A549 (cell line): ENCODE measurements at regions not wholly inside any gene's neighbourhood (a gene's known extent, or its start where the extent isn't known, plus 50 kb on each side); places are given as distances from the start of the nearest gene placed in this dataset.

Source experiments
- ATAC-seq, 2 experiments: fragments of 200-7000 bp in 1 of 2; fragments of >200 bp in 1 of 2; cut with Nextera tagmentation in 1 of 2; cut with Tn5 transposase in 1 of 2; 3 replicates each; pipeline versions ENCODE4 v1.8.0 to v1.9.1; 2018 to 2020; ENCODE audit warnings: mild to moderate bottlenecking in 1 of 2, moderate library complexity in 1 of 2
- CTCF ChIA-PET: fragments of 300-600 bp; sonication (Branson Sonifier 250); formaldehyde crosslinking; extraction: SDS; loops from one replicate; lab custom pipeline; 2021; ENCODE audit warnings: antibody characterized with exemption, inconsistent platforms; lab: Yijun Ruan, JAX
- POLR2A ChIA-PET: fragments of 350-600 bp; formaldehyde crosslinking; extraction: SDS; loops from one replicate; lab custom pipeline; 2021; ENCODE audit warnings: antibody characterized with exemption, inconsistent platforms; lab: Yijun Ruan, JAX
- DNase-seq, 2 experiments: peaks; one replicate each; pipeline versions ENCODE4 v3.0.0 to v3.0.0-alpha.2; 2011 to 2016; ENCODE audit warnings: low read depth in 1 of 2, low spot score in 1 of 2
- FAIRE-seq: peaks from 2 replicates; lab custom pipeline; 2011; peaks lifted over from hg19 to GRCh38; lab: Jason Lieb, UNC
- H3K27ac ChIP-seq, 2 experiments: fragments of >200 bp; sonication (Bioruptor Twin); formaldehyde crosslinking; 3 replicates each; pipeline ENCODE4 v1.5.1; 2016 to 2017
- H3K4me1 ChIP-seq: fragments of >200 bp; sonication (Bioruptor Twin); formaldehyde crosslinking; 3 replicates; pipeline ENCODE4 v1.6.1; 2016
- H3K4me2 ChIP-seq: fragments of >200 bp; sonication (Bioruptor Twin); formaldehyde crosslinking; 3 replicates; pipeline ENCODE4 v1.6.1; 2016
- H3K4me3 ChIP-seq: fragments of >200 bp; sonication (Bioruptor Twin); formaldehyde crosslinking; 3 replicates; pipeline ENCODE4 v1.5.1; 2016
- H3K9me3 ChIP-seq: fragments of >200 bp; sonication (Bioruptor Twin); formaldehyde crosslinking; 3 replicates; pipeline ENCODE4 v1.6.1; 2016
- CHD2 ChIP-seq: fragments of 150-350 bp; IDR thresholded peaks from 2 replicates; pipeline ENCODE4 v1.6.1; 2014; ENCODE audit warnings: low read length; ENCODE audit not compliant: partially characterized antibody
- EHF ChIP-seq: fragments of 250-450 bp; sonication (Bioruptor Pico); IDR thresholded peaks from 2 replicates; pipeline ENCODE4 v1.5.0; 2020; ENCODE audit warnings: mild to moderate bottlenecking
- ESRRA ChIP-seq: fragments of 150-350 bp; IDR thresholded peaks from 2 replicates; pipeline ENCODE4 v1.6.1; 2014; ENCODE audit warnings: mild to moderate bottlenecking, low read length, borderline replicate concordance
- HOXB13 ChIP-seq: fragments of 250-450 bp; sonication (Bioruptor Pico); IDR thresholded peaks from 2 replicates; pipeline ENCODE4 v1.5.0; 2020; ENCODE audit warnings: low read depth, mild to moderate bottlenecking, moderate library complexity
- HOXB5 ChIP-seq: fragments of 250-450 bp; sonication (Bioruptor Pico); IDR thresholded peaks from 2 replicates; pipeline ENCODE4 v1.5.0; 2020; ENCODE audit warnings: mild to moderate bottlenecking, moderate library complexity
- JUNB ChIP-seq: fragments of >200 bp; sonication (Bioruptor Twin); formaldehyde crosslinking; IDR thresholded peaks from 2 replicates; pipeline ENCODE4 v1.6.1; 2016
- KDM5A ChIP-seq: fragments of 200-600 bp; sonication (generic); IDR thresholded peaks from 2 replicates; pipeline ENCODE4 v1.6.1; 2016; ENCODE audit warnings: antibody characterized with exemption, mild to moderate bottlenecking
- MAFK ChIP-seq: fragments of 450-650 bp; IDR thresholded peaks from 2 replicates; pipeline ENCODE4 v1.6.1; 2014; ENCODE audit not compliant: partially characterized antibody
- NPAS2 ChIP-seq: fragments of 250-450 bp; sonication (Bioruptor Pico); IDR thresholded peaks from 2 replicates; pipeline ENCODE4 v1.8.0; 2022; ENCODE audit warnings: mild to moderate bottlenecking, moderate library complexity, borderline replicate concordance
- NR3C1 ChIP-seq: fragments of >200 bp; sonication (Bioruptor Twin); formaldehyde crosslinking; IDR thresholded peaks from 3 replicates; pipeline ENCODE4 v1.6.1; 2017
- POLR2A ChIP-seq: IDR thresholded peaks from 2 replicates; pipeline ENCODE4 v1.6.1; 2012; ENCODE audit warnings: mild to moderate bottlenecking, low read length
- RNF2 ChIP-seq: fragments of 200-600 bp; sonication (generic); IDR thresholded peaks from 2 replicates; pipeline ENCODE4 v1.6.1; 2016; ENCODE audit warnings: low read depth, mild to moderate bottlenecking, antibody characterized with exemption, moderate library complexity, borderline replicate concordance
- SMC3 ChIP-seq: fragments of >200 bp; sonication (Bioruptor Twin); formaldehyde crosslinking; IDR thresholded peaks from 3 replicates; pipeline ENCODE4 v1.6.1; 2018; ENCODE audit warnings: inconsistent platforms
- ZFP36 ChIP-seq: fragments of 450-650 bp; IDR thresholded peaks from 2 replicates; pipeline ENCODE4 v1.6.1; 2014; ENCODE audit warnings: borderline replicate concordance; ENCODE audit not compliant: partially characterized antibody
- WGBS: methylation state at CpG from one replicate; pipeline ENCODE4 v1.1.6; 2017; ENCODE audit errors: missing lambda C conversion rate; 5-methylcytosine and 5-hydroxymethylcytosine counted together
- TF ChIP-seq, protein P1 (sequence below): IDR thresholded peaks from 2 replicates; pipeline ENCODE4 v1.6.1; 2012
- TF ChIP-seq, protein P2 (sequence below): fragments of 450-650 bp; IDR thresholded peaks from 2 replicates; pipeline ENCODE4 v1.6.1; 2014; ENCODE audit warnings: antibody characterized with exemption
- TF ChIP-seq, protein P3 (sequence below): fragments of 250-450 bp; sonication (Bioruptor Pico); IDR thresholded peaks from 2 replicates; pipeline ENCODE4 v1.5.0; 2021; ENCODE audit warnings: mild to moderate bottlenecking, moderate library complexity, borderline replicate concordance
- TF ChIP-seq, protein P4 (sequence below): fragments of >200 bp; sonication (Bioruptor Twin); formaldehyde crosslinking; IDR thresholded peaks from 3 replicates; pipeline ENCODE4 v1.5.1; 2016
- TF ChIP-seq, protein P5 (sequence below): fragments of >200 bp; sonication (Bioruptor Twin); formaldehyde crosslinking; IDR thresholded peaks from 3 replicates; pipeline ENCODE4 v1.6.1; 2016

DNA sequence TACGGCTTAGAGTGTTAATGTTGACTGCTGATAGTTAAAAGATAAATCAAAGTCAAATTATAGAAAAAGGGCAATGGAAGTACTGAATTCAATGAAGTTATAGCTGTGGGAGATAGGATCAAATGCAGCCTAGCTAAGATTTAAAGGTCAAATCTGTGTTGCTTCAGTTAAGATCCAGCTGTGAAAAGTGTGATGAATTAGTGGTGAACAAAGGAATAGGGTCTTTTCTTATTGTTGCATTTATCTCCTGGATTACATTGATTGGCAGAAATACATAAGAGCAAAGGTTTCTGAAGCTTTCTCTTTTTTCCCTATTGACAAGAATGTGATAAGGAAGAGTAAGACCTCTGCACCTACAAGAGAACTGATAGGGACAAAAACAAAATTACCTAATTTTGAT lies 1234.6 kb upstream of the ADGRL2 start:
- POLR2A ChIA-PET = no interaction called here
- TF ChIP-seq, protein P1, sequence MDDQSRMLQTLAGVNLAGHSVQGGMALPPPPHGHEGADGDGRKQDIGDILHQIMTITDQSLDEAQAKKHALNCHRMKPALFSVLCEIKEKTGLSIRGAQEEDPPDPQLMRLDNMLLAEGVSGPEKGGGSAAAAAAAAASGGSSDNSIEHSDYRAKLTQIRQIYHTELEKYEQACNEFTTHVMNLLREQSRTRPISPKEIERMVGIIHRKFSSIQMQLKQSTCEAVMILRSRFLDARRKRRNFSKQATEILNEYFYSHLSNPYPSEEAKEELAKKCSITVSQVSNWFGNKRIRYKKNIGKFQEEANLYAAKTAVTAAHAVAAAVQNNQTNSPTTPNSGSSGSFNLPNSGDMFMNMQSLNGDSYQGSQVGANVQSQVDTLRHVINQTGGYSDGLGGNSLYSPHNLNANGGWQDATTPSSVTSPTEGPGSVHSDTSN = no peak
- no peak for TF ChIP-seq ZFP36
- TF ChIP-seq, protein P2, sequence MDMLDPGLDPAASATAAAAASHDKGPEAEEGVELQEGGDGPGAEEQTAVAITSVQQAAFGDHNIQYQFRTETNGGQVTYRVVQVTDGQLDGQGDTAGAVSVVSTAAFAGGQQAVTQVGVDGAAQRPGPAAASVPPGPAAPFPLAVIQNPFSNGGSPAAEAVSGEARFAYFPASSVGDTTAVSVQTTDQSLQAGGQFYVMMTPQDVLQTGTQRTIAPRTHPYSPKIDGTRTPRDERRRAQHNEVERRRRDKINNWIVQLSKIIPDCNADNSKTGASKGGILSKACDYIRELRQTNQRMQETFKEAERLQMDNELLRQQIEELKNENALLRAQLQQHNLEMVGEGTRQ = no peak
- no peak for TF ChIP-seq RNF2
- no peak for TF ChIP-seq HOXB13 (CRISPR knock-in tag)
- TF ChIP-seq NR3C1 = no peak
- no peak for TF ChIP-seq CHD2
- TF ChIP-seq, protein P3, sequence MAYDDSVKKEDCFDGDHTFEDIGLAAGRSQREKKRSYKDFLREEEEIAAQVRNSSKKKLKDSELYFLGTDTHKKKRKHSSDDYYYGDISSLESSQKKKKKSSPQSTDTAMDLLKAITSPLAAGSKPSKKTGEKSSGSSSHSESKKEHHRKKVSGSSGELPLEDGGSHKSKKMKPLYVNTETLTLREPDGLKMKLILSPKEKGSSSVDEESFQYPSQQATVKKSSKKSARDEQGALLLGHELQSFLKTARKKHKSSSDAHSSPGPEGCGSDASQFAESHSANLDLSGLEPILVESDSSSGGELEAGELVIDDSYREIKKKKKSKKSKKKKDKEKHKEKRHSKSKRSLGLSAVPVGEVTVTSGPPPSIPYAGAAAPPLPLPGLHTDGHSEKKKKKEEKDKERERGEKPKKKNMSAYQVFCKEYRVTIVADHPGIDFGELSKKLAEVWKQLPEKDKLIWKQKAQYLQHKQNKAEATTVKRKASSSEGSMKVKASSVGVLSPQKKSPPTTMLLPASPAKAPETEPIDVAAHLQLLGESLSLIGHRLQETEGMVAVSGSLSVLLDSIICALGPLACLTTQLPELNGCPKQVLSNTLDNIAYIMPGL (CRISPR knock-in tag) = no peak
- no peak for TF ChIP-seq MAFK
- no peak for TF ChIP-seq NPAS2
- TF ChIP-seq, protein P4, sequence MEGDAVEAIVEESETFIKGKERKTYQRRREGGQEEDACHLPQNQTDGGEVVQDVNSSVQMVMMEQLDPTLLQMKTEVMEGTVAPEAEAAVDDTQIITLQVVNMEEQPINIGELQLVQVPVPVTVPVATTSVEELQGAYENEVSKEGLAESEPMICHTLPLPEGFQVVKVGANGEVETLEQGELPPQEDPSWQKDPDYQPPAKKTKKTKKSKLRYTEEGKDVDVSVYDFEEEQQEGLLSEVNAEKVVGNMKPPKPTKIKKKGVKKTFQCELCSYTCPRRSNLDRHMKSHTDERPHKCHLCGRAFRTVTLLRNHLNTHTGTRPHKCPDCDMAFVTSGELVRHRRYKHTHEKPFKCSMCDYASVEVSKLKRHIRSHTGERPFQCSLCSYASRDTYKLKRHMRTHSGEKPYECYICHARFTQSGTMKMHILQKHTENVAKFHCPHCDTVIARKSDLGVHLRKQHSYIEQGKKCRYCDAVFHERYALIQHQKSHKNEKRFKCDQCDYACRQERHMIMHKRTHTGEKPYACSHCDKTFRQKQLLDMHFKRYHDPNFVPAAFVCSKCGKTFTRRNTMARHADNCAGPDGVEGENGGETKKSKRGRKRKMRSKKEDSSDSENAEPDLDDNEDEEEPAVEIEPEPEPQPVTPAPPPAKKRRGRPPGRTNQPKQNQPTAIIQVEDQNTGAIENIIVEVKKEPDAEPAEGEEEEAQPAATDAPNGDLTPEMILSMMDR = no peak
- no peak for TF ChIP-seq ESRRA
- no peak for TF ChIP-seq EHF (CRISPR knock-in tag)
- TF ChIP-seq, all 56 proteins: peak for 0
- H3K4me1 ChIP-seq = no peaks in the 10 kb centered on the region
- ATAC-seq = no peak
- no peak for DNase-seq
- no peak for FAIRE-seq
- H3K4me2 ChIP-seq = no peak overlapping the region
- no peak overlapping the region for H3K27ac ChIP-seq
- no peak overlapping the region for H3K4me3 ChIP-seq
- no peaks in the 10 kb centered on the region for H3K9me3 ChIP-seq
- WGBS = 82% methylated on average over 1 of the region's 1 CpG
- CTCF ChIA-PET = no interaction called here

DNA sequence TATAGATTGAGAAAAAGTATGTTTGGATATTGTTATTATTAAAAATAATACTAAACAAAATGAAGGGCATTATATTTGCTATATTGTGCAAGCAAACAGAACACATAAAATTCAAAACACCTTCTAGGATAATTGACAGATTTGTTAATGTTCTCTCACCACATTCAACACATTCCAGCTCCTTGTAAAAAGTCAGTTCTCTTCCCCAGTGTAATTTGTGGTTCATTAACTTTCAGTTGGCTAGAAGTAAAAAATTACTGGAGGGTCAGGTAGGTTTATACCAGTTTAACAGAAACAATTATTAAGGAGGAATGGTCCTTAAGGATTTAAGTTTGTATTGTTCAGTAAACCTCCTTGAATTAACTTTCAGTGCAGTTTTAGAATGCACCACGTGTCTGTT lies 1235.3 kb upstream of the ADGRL2 start:
- no peak overlapping the region for H3K27ac ChIP-seq
- H3K4me3 ChIP-seq = no peak overlapping the region
- TF ChIP-seq CHD2 (no peak), HOXB5 (no peak), ESRRA (no peak), SMC3 (no peak), KDM5A (no peak), POLR2A (no peak), JUNB (no peak)
- TF ChIP-seq, protein P5, sequence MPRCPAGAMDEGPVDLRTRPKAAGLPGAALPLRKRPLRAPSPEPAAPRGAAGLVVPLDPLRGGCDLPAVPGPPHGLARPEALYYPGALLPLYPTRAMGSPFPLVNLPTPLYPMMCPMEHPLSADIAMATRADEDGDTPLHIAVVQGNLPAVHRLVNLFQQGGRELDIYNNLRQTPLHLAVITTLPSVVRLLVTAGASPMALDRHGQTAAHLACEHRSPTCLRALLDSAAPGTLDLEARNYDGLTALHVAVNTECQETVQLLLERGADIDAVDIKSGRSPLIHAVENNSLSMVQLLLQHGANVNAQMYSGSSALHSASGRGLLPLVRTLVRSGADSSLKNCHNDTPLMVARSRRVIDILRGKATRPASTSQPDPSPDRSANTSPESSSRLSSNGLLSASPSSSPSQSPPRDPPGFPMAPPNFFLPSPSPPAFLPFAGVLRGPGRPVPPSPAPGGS = no peak
- no peaks in the 10 kb centered on the region for H3K4me1 ChIP-seq
- 15% methylated on average over 1 of the region's 1 CpG for WGBS
- FAIRE-seq = no peak
- H3K9me3 ChIP-seq = no peaks in the 10 kb centered on the region
- ATAC-seq = no peak
- POLR2A ChIA-PET = no interaction called here
- no peak for DNase-seq
- no peak overlapping the region for H3K4me2 ChIP-seq
- CTCF ChIA-PET = no interaction called here
